HCT116 (cell line): ENCODE measurements at regions not wholly inside any gene's neighbourhood (a gene's known extent, or its start where the extent isn't known, plus 50 kb on each side); places are given as distances from the start of the nearest gene placed in this dataset.

Experiments used
- CTCF ChIP-seq, 3 experiments: fragments of 200-600 bp in 1 of 3; sonication (generic) in 1 of 3; IDR thresholded peaks in 2 of 3; conservative IDR thresholded peaks in 1 of 3; 2 replicates each; pipeline ENCODE4 v1.5.1; 2012 to 2017; ENCODE audit warnings: low read depth in 2 of 3, low read length in 2 of 3, antibody characterized with exemption in 1 of 3, borderline replicate concordance in 1 of 3, control low read depth in 1 of 3, mild to moderate bottlenecking in 1 of 3, mixed read lengths in 1 of 3, mixed run types in 1 of 3, moderate library complexity in 1 of 3; ENCODE audit not compliant: insufficient read depth in 1 of 3
- MAX ChIP-seq: IDR thresholded peaks from 2 replicates; pipeline ENCODE4 v1.6.1; 2012
- POLR2A ChIP-seq: IDR thresholded peaks from 2 replicates; pipeline ENCODE4 v1.7.0; 2011; ENCODE audit warnings: borderline replicate concordance; ENCODE audit not compliant: insufficient read depth, insufficient read length; ENCODE audit errors: extremely low read depth
- POLR2AphosphoS5 ChIP-seq: IDR thresholded peaks from 2 replicates; pipeline ENCODE4 v1.6.1; 2011; ENCODE audit warnings: mild to moderate bottlenecking, low read depth, low read length, moderate library complexity
- RAD21 ChIP-seq: IDR thresholded peaks from 2 replicates; pipeline ENCODE4 v1.6.1; 2012; ENCODE audit warnings: low read depth, mild to moderate bottlenecking
- REST ChIP-seq: IDR thresholded peaks from 2 replicates; pipeline ENCODE4 v1.6.1; 2012; ENCODE audit warnings: low read depth

GRCh38 chr6:21731411-21732031 lies 138.0 kb downstream of the SOX4 start:
- TF ChIP-seq MAX (no peak), POLR2A (no peak), POLR2AphosphoS5 (no peak), CTCF (IDR thresholded peaks at IDR 0.05 in 2 of 3, conservative IDR thresholded peaks at IDR 0.05 in 1 of 3; ENCODE audit: borderline replicate concordance in 1 of 3, insufficient read depth in 1 of 3, low read depth in 2 of 3, low read length in 2 of 3) (no peak), REST (no peak), RAD21 (no peak)
